ENCODE measurements at regions not wholly inside any gene's neighbourhood (a gene's known extent, or its start where the extent isn't known, plus 50 kb on each side); places are given as distances from the start of the nearest gene placed in this dataset.

DNA sequence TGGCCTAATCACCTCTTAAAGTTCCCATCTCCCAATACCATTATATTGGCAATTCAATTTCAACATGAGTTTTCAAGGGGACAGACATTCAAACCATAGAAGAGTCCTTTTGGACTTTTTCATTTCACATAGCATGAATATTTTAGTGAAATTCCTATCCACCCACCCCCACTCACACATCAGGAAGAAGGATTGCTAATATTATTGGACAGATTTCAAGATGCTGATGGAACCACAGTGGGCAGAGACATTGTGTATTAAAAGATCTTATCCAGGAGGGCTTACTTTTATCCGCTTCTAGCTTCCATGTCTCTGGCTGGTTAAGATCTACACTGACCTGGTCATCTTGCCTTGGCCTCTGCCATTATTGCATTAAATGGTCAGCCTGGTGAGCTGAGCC, 297.4 kb upstream of the ACVR2A start:
- no peak for DNase-seq

DNA sequence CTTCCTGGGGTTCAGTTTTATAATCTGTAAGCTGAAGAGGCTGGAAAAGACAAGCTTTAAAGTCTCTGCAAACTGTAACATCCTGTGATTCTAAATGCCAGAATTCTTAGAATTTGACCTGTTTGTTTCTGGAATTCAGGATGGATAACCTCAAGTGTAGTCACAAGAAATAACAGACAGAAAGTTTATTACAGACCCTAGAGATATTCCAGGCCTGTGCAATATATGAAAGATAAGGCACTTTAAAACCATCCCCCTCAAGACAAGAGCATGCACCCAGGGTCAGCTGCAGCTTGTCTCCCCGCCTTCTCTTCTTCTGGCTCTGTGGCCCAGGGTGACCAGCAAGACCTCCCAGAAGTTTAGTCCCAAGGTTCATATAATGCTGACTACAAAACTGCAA, 298.7 kb upstream of the ACVR2A start:
- DNase-seq: no peak

DNA sequence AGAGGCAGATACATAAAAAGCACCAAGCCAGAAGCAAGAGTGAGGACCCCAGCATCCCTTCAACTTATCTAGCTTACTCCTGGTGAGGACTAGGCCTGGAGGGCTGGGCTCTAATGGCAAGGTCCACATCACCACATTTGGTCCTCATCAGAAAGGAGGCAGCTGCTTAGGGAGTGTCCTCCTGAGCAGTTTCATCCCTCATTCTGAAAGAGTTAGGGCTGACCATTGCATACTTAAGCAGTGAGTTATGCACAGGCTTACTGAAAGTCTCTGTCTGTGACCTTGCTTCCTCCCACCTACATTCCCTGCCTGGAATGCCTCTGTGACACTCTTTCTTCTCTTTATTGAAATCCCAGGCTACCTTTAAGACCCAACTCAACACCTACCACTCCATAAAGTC, 301.8 kb upstream of the ACVR2A start:
- no peak for DNase-seq

DNA sequence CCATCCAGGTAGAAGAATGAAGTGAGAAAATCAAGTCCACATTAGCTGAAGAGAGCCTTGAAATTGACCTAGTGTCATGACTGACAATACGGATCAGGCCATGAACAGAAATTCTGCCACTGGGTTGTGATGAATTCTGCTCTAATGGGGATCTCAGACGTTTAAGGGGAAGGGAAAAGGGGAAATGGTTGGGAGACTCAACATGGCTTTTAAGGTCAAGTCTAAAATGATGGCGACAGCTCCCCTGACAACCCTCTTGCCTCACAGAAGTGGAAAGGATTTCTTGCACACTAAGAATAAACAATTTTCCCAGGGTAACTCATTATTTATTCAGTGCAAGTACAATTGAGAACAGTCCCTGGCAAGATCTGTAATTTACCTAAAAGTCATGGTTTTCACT, 302.5 kb upstream of the ACVR2A start:
- peak; percentile 71 for DNase-seq

DNA sequence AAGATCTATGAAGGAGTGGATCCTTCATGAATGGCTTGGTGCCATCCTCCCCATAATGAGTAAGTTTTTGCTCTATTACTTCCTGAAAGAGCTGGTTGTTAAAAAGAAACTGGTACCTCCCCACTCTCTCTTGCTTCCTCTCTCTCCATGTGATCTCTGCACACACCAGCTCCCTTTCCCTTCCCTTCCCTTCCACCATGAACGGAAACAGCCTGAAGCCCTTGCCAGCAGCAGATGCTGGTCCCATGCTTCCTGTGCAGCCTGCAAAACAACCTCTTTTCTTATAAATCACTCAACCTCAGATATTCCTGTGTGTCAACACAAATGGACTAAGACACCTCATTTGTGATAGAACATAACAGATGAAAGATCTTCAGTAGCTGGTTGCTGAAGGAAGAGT, 303.5 kb upstream of the ACVR2A start:
- DNase-seq: peak; percentile 25

DNA sequence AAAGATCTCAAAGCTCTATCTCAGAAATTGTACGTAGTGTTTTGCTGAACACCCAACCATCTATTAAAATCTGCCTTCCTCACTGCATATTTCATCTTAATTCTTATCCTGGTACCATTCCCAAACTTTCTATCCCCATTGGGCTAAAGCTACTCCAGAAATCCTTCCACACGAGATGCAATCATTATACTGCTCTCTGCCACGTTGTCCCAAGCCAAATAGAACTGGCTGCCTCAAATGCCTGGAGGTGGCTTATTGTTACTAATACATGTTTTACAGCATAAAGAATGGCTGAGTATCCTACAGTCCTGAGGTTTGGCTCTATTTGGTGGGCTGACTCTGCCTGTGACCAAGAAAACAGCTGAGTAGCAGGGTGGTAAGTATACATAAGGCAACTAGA, 306.0 kb upstream of the ACVR2A start:
- DNase-seq: no peak

DNA sequence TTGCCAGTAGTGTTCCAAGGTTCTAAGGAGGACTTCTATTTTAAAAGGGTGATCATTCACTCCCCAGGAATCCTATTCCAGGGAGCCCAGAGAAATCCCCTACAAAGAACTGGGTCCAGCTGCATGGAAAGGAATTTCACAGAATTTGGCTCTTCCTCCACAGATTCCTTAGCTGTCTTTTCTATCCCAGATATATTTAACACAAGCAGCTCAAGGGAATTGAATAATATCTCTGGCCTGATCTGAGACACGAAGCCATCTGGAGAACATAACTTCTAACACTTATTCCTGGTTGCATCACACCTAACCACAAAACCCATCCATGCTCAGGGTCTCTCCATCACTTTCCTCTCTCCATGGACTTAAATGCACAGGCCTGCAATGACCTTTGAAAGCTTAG, 306.7 kb upstream of the ACVR2A start:
- no peak for DNase-seq

DNA sequence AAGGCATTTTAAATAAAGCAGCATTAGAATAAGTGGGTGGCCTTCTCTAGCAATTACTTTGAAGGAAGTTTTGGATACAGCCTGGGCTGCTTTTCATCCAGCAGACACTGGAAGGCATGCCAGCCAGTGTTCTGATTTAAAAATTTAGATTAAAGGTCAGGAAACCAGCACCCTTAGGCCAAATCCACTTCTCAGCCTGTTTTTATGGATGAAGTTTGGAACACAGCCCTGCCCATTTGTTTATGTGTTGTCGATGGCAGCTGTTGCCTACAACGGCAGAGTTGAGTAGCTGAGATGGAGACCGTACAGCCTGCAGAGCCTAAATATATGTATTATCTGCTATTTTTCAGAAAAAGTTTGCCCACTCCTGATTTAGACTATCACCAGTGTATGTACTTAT, 313.6 kb upstream of the ACVR2A start:
- no peak for DNase-seq

DNA sequence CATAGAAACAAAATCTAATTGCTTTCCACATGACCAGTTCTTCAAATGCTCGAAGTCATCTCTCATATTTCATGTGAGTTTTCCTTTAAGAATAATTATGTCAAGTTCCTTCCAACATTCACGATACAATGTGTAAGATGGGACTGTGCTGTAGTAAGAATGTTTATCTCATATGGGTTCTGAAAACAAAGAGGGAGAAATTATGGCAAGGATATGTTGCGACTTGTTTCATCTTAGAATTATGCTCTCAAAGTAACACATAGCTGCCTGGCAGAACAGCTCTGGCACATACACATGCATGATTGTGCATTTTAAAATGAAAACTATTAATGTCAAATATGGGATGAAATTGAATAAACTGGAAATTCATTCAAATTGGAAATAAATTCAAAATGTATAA, 314.8 kb upstream of the ACVR2A start:
- no peak for DNase-seq

DNA sequence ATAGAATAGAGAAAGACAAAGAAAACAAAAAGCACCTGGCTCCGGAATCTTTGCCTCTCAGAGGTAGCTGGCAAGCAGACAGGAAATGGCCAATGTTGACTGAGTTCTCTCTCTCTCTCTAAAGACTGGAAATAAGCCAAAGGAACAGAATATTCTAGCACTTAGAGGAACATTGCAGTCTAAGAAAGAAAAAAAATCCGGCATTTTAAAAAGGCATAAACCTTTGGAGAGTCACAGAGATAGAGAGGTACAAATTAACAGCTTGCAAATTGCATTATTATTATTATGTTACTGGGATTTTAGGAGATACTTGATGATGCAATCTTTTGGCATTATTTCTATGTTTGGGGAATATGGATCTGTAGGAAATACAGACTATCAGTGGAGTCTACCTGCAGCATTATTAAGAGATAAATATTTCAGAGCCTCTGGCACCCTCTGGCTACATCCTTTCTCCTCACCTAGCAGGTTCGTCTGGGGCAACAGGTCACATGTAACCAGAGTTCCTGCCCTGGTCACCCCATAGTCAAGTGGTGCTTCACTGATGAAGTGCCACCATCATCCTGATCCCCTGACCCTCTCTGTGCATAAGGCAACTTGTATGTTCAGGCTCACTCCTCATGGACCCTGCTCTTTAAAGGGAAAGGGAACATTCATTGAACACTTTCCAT, 318.9 kb upstream of the ACVR2A start:
- no peak for DNase-seq

DNA sequence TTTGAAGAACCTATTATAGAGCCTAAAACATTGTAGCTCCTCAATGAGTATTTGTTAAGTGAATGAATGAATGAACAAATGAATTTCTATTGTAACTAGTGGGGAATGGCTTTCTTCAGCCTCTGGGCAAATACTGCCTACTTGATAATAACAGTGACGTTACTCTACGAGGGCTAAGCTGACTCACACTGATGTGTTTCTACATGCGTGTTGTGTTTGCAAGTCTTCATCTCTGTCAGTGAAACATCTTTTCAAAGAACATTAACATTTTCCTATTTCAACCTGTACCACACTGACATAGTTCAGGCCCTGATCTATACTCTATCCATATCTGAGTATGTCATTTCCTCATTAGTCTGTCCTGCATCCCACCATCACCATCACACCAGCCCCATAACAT, 319.9 kb upstream of the ACVR2A start:
- no peak for DNase-seq

DNA sequence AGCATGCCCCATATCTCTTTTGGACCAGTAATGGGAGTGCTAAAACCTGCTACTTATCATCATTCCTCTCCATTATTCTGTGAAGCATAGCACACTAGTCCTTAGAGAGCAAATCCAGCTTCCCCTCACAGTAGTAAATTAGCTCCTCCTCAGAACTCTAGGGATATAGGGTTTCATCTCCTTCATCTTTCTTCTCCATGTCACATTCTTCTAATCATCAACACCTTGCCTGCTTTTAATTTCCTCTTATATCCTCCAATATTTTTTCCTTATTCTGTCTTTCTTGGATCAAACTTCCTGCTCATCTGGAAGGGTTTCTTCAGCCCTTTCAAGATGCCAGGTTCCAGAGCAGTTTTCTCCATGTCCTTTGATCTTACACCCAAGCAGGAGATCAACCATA, 321.4 kb upstream of the ACVR2A start:
- no peak for DNase-seq

DNA sequence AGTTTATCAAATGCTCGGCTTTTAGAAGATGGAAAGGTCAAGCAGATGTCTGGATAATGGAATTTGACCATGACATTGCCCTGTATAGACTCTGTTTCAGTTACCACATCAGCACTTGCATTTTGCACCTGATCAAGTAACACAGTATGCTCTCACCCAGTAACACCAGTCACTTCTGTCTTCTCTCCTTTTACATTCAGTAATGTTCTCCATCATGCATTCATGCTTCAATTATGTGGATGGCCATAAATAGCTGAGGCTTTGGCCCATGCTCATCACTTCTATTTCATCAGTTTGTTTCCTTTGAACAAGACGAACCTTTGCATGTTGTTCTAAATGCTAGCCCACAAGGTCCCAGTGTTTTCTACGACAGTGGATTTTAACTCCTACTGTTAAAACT, 322.9 kb upstream of the ACVR2A start:
- no peak for DNase-seq

DNA sequence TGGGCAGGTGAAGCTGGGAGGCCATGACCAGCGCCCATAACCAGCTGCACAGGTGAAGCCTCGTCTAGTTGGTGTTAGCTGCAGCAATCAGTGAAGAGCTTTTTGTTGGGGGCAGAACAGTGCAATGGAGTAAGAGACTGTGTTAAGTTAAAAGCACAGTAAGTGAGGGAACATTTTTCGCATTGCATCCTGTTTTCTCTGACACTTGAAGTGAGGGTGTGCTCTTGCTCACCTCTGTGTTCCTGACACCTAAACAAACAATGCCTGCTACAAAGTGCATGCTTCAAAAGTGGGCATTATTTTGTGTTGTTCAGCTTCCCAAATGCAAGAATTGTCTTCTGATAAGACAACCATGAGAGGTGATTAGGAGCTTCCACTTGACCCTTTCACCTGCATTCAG, 324.0 kb upstream of the ACVR2A start:
- DNase-seq: no peak

DNA sequence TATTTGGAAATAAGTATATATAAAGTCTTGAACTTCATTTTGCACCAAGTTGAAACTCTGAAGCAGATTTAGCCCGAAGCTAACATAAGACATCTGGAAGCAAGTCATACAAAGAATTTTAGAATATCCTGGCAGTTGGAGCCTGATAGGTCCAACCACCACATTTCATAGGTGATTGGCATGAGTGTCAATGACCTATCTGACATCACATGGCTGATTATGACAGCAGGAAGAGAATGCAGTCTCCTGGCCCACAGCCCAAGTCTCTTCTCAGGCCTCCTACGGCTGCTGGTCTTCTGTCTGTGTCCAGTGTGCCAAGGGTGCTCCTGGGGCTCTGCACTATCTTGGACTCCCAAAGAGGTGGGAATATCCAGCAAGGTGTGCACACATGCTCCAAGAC, 325.7 kb upstream of the ACVR2A start:
- no peak for DNase-seq

DNA sequence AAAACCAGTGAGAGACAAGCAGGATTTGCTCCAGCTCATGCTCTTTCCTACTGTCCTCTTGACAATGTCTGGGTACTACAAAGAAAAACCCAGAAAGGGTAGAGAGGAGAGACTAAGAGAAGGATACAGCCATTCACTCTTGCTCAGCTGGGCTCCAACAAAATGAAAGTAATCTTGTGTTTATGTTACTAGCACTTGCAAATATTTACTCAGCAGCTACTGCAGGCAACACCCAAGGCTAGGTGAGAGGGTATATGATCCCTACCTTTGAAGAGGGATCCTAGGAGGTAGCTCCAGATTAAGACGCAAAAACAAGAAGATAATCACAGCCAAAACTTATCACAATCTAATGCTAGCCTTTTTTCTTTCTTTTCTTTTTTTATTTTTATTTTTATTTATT, 329.6 kb upstream of the ACVR2A start:
- no peak for DNase-seq

DNA sequence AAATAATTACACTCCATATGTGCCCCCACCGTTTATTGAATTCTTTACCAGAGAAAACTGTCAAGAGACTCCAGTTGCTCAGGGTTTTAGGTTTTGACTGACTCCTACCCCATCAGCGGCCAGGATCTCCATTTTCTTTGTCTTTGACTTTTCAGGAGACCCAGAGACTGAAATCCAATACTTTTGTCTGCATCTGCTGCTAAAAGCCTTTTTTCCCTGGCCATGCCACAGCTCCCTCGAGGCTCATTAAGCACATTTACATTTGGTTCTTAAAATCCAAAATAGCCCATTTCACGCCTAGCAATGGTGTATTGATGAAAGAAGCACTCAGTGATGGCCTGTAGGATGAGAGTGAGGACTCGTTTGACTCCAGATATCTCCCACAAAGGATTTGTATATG, 332.6 kb upstream of the ACVR2A start:
- no peak for DNase-seq

DNA sequence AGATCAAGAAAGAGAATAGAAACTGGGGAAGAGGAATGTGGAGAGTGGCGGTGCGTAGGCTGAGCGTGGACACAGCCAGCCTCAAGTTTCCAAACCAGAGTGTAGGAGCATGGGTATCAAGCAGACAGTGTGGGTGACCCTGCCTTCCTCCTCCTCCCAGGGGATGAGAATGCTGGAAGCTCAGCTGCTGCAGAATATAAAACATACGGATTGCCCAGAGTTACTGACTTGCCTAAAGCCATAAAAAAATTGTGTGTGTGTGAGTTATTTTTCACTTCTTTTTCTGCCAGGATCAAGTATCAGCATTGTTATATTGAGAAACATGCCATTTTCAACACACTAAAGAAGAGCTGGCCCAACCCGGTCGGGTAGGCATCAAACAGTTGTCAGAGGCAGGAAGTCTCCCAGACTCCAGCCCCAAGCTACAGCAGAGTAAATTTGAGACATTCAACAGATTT, 333.3 kb upstream of the ACVR2A start:
- DNase-seq: peak; percentile 78

DNA sequence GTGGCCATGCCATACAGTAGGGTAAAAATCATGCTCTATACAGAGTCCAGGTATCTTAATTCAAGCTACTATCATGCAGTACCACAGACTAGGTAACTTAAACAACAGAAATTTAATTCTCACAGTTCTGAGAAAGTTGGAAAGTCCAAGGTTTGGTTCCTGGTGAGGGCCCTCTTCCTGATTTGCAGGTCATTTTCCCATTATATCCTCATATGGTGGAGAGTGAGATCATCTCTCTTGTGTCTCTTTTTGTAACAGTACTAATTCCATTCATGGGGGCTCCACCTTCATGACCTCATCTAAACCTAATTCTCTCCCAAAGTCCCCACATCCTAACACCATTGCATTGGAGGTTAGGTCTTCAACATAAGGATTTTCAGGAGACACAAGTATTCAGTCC, 335.0 kb upstream of the ACVR2A start:
- DNase-seq: peak; percentile 39

DNA sequence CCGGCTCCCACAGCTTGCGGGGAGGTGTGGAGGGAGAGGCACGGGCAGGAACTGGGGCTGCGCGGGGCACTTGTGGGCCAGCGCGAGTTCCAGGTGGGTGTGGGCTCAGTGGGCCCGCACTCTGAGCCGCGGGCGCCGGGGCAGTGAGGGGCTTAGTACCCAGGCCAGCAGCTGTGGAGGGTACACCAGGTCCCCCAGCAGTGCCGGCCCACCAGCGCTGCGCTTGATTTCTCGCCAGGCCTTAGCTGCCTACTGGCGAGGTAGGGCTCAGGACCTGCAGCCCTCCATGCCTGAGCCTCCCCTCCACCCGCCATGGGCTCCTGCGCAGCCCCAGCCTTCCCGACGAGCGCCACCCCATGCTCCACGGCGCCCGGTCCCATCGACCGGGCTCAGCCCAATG, 337.9 kb upstream of the ACVR2A start:
- DNase-seq: no peak

DNA sequence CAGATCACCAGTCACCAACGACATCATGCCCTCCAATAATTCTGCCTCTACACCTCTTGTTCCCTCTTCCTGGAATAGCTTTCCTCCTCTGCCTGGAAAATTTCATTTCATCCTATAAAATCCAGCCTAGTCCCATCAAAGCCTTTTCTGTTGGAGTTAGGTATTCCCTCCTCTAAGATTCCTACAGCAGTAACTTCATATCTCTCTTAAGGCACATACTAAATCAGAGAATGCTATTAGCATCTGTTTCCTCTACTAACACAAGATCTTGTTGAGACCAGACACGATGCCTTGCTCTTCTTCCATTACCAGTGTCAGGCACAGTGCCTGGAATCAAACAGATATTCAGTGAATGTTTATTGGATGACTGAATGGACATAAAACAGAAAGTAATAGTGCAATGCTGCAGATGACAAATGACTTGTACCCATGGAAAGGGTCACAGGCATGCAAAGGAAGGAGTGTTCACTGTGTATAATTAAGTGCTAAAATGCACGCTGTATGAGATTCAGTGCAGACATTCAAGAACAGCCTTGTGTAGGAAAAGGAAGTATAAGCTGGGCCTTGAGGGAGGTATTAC, 342.0 kb upstream of the ACVR2A start:
- DNase-seq: no peak

DNA sequence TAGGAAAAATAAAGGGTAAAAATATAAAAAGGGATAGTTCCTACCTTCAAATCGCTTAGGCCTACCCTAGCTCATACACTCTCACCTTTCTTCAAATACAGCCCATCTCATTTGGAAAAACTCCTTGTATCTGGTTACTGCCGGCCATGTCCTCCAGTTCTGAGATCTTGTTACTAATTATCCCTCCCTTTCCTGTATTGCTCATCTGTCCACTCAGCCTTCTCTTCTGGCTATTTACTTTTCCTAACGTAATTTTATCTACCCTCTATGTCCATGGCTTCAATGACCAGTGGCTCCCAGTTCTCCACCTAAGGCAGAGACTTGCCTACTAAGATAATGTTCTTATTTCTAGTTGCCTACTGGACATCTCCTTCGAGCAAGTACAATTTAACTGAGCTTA, 342.9 kb upstream of the ACVR2A start:
- DNase-seq: no peak

DNA sequence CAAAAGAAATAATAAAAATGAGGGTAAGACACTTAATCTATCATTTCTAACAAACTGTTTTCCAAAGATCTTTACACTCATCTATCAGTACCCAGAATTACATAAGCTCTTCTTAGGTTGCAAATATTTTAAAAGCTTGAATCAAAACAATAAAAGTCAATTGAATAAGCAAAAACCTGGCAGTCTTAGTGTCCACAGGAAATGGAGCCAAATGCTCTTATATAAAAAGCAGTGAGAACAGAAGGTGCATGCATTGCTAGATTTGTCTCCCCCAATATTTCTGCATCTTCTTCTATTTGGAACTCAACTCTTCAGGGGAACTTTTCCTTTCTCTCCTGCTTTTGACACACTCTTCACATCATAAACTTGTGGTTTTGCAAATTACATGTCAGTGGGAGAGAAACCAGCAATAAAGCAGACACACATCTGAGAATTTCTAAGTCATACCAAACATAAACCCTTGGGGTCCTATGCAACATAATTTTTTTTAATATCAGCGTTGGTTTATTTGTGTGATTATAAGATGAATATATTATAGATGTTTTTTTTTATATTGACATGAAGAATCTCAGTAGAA, 343.9 kb upstream of the ACVR2A start:
- no peak for DNase-seq

DNA sequence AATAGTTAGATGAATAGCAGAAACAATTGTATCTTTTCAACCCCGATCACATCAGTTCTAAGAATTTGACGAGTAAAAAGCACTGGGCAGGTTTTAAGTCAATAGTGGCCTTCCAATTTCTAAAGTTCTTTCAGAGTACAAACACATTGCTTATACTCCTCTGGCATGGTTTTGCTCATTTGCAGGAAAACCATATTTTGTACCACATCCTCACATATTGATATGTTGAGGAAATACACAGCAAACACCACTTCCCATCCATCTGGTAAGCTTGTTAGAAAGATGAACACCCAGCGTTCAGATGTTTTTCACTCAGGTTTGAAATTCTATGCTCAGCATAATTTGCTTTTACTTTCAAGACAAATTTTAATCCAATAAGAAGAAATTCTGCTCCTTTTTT, 344.6 kb upstream of the ACVR2A start:
- no peak for DNase-seq

DNA sequence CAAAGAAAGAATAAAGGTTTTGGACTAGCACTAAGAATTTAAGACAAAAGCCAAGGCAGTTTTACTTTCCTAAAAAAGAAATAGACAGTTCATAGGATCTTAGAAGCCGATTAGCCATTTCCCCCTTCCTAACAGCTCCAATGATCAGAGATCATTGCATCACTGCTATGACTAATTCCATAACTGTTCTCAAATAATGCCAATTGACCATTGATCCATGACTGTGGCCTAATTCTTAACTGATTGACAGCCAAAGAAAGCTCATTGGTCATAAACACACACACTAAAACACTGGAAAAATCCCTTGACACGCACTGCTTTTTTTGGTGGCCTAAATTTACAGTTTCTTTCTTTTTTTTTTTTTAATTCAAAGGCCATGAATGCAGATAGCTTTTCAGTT, 345.0 kb upstream of the ACVR2A start:
- peak; percentile 9 for DNase-seq

All from inflammatory macrophage treated with lipopolysaccharide for 4 hours (primary cell).